T-cell (primary cell): ENCODE measurements at regions not wholly inside any gene's neighbourhood (a gene's known extent, or its start where the extent isn't known, plus 50 kb on each side); places are given as distances from the start of the nearest gene placed in this dataset.

Experiments
- ATAC-seq, 4 experiments: fragments of 200-7000 bp in 3 of 4; fragments of 150-1000 bp in 1 of 4; cut with Tn5 transposase; replicated peaks in 1 of 4; 1 replicate in 3 of 4; 2 replicates in 1 of 4; pipeline ENCODE4 v1.10.0; 2021; ENCODE audit warnings: moderate library complexity in 3 of 4, mild to moderate bottlenecking in 2 of 4, moderate number of reproducible peaks in 1 of 4
- CTCF ChIA-PET, 2 donors: fragments of 300-600 bp; sonication (Branson Sonifier 250); formaldehyde crosslinking; loops; one replicate each; lab custom pipeline; 2022; ENCODE audit warnings: antibody characterized with exemption in 2 of 2; lab: Charles Lee
- POLR2A ChIA-PET, 2 donors: fragments of 300-600 bp; sonication (Branson Sonifier 250); formaldehyde crosslinking; loops; one replicate each; lab custom pipeline; 2022; ENCODE audit warnings: antibody characterized with exemption in 2 of 2; lab: Charles Lee
- DNase-seq, 35 experiments: peaks; one replicate each; pipeline versions ENCODE4 v3.0.0 to v3.0.0-alpha.2; 2013 to 2023
- H3K27ac ChIP-seq: one replicate; pipeline ENCODE4 v1.5.1; 2013; ENCODE audit warnings: low read length
- H3K27me3 ChIP-seq, 2 experiments: replicated peaks in 1 of 2; 1 replicate in 1 of 2; 2 replicates in 1 of 2; pipeline versions ENCODE4 v1.6.1 to v1.7.0; 2013; ENCODE audit warnings: low read length in 1 of 2, mixed read lengths in 1 of 2; ENCODE audit not compliant: control insufficient read depth in 2 of 2, insufficient read depth in 2 of 2; ENCODE audit errors: extremely low read depth in 1 of 2
- H3K36me3 ChIP-seq, 2 donors: 1 replicate in 1 of 2; 2 replicates in 1 of 2; pipeline versions ENCODE4 v1.6.1 to v1.7.0; 2013; ENCODE audit warnings: low read length in 1 of 2; ENCODE audit not compliant: control insufficient read depth in 2 of 2, insufficient read depth in 1 of 2; ENCODE audit errors: extremely low read depth in 1 of 2
- H3K4me1 ChIP-seq, 2 experiments: 1 replicate in 1 of 2; 2 replicates in 1 of 2; pipeline versions ENCODE4 v1.6.1 to v1.7.0; 2013; ENCODE audit warnings: low read length in 2 of 2, mixed read lengths in 1 of 2; ENCODE audit not compliant: insufficient read depth in 2 of 2, control insufficient read depth in 1 of 2; ENCODE audit errors: extremely low read depth in 1 of 2
- H3K4me3 ChIP-seq, 2 donors: 1 replicate in 1 of 2; 2 replicates in 1 of 2; pipeline versions ENCODE4 v1.5.1 to v1.7.0; 2013; ENCODE audit warnings: mild to moderate bottlenecking in 2 of 2, low read length in 1 of 2, moderate library complexity in 1 of 2; ENCODE audit not compliant: control insufficient read depth in 1 of 2; ENCODE audit errors: extremely low read depth in 1 of 2
- H3K9me3 ChIP-seq: 2 replicates; pipeline ENCODE4 v1.7.0; 2013
- H3K27ac Mint-ChIP-seq, 2 donors: one replicate each; pipeline ENCODE4 v1.8.0; 2020 to 2021; ENCODE audit warnings: mild to moderate bottlenecking in 2 of 2, mixed read lengths in 2 of 2
- H3K27me3 Mint-ChIP-seq, 2 donors: one replicate each; pipeline ENCODE4 v1.8.0; 2021 to 2022; ENCODE audit warnings: mixed read lengths in 2 of 2
- H3K36me3 Mint-ChIP-seq: one replicate; pipeline ENCODE4 v1.8.0; 2021; ENCODE audit warnings: mixed read lengths
- H3K4me1 Mint-ChIP-seq, 3 donors: one replicate each; pipeline ENCODE4 v1.8.0; 2020 to 2022; ENCODE audit warnings: mixed read lengths in 3 of 3, mild to moderate bottlenecking in 1 of 3
- H3K4me3 Mint-ChIP-seq, 3 donors: one replicate each; pipeline ENCODE4 v1.8.0; 2020 to 2022; ENCODE audit warnings: mild to moderate bottlenecking in 3 of 3, mixed read lengths in 3 of 3, moderate library complexity in 3 of 3
- H3K9me3 Mint-ChIP-seq, 3 donors: one replicate each; pipeline ENCODE4 v1.8.0; 2020 to 2022; ENCODE audit warnings: mixed read lengths in 3 of 3
- WGBS: methylation state at CpG from one replicate; pipeline ENCODE4 v1.1.5; 2013; ENCODE audit warnings: missing lambda C conversion rate; ENCODE audit not compliant: insufficient coverage; 5-methylcytosine and 5-hydroxymethylcytosine counted together

- ChIA-PET POLR2A (no interaction called here), CTCF (no interaction called here)
- peaks cover 13 to 34% (median 14%) of the 10 kb centered on the region in 3 donors for H3K9me3 Mint-ChIP-seq
- Histone ChIP-seq H3K27ac (no peak overlapping the region), H3K36me3 (no peaks in the 10 kb centered on the region), H3K4me3 (no peak overlapping the region), H3K9me3 (no peaks in the 10 kb centered on the region), H3K27me3 (no peaks in the 10 kb centered on the region), H3K4me1 (no peaks in the 10 kb centered on the region)
- H3K36me3 Mint-ChIP-seq = no peaks in the 10 kb centered on the region
- H3K27me3 Mint-ChIP-seq = no peaks in the 10 kb centered on the region
- no peaks in the 10 kb centered on the region for H3K4me1 Mint-ChIP-seq
- ATAC-seq (no peak), DNase-seq (no peak)
- H3K4me3 Mint-ChIP-seq = no peak overlapping the region
- no peak overlapping the region for H3K27ac Mint-ChIP-seq
- WGBS = 97% methylated on average over 7 of the region's 11 CpGs
Observed at GRCh38 chr7:41367967-41368882, 334.7 kb downstream of the INHBA start.

- no CpG with 5 or more reads among the region's 1 CpG for WGBS
Observed at GRCh38 chr7:41351091-41351490, 351.8 kb downstream of the INHBA start.

GRCh38 chr7:41346878-41347277, 356.0 kb downstream of the INHBA start:
- ATAC-seq (no peak), DNase-seq (no peak)
- Mint-ChIP-seq H3K36me3 (no peaks in the 10 kb centered on the region), H3K9me3 (peaks cover 2 to 15% (median 12%) of the 10 kb centered on the region in 3 donors), H3K4me3 (no peak overlapping the region), H3K4me1 (no peaks in the 10 kb centered on the region), H3K27ac (no peak overlapping the region), H3K27me3 (no peaks in the 10 kb centered on the region)
- Histone ChIP-seq H3K36me3 (no peaks in the 10 kb centered on the region), H3K4me1 (no peaks in the 10 kb centered on the region), H3K27me3 (no peaks in the 10 kb centered on the region), H3K9me3 (no peaks in the 10 kb centered on the region), H3K4me3 (no peak overlapping the region), H3K27ac (no peak overlapping the region)
- CTCF ChIA-PET = no interaction called here
- 86% methylated on average over 4 of the region's 5 CpGs for WGBS
- POLR2A ChIA-PET = no interaction called here

More at GRCh38 chr7:41351091-41351490, 351.8 kb downstream of the INHBA start:
- DNase-seq (no peak), ATAC-seq (no peak)
- no peaks in the 10 kb centered on the region for H3K36me3 Mint-ChIP-seq
- no peak overlapping the region for H3K27ac ChIP-seq
- H3K4me3 ChIP-seq = no peak overlapping the region
- no peak overlapping the region for H3K4me3 Mint-ChIP-seq
- no peaks in the 10 kb centered on the region for H3K9me3 ChIP-seq
- no peaks in the 10 kb centered on the region for H3K27me3 ChIP-seq
- H3K4me1 Mint-ChIP-seq = no peaks in the 10 kb centered on the region
- H3K27ac Mint-ChIP-seq = no peak overlapping the region
- peaks cover 2 to 3% (median 3%) of the 10 kb centered on the region in 3 donors for H3K9me3 Mint-ChIP-seq
- H3K4me1 ChIP-seq = no peaks in the 10 kb centered on the region
- ChIA-PET POLR2A (no interaction called here), CTCF (no interaction called here)
- no peaks in the 10 kb centered on the region for H3K27me3 Mint-ChIP-seq
- no peaks in the 10 kb centered on the region for H3K36me3 ChIP-seq

GRCh38 chr7:41339913-41340676, 362.8 kb downstream of the INHBA start:
- CTCF ChIA-PET = no interaction called here
- H3K4me1 Mint-ChIP-seq = no peaks in the 10 kb centered on the region
- H3K27ac ChIP-seq = no peak overlapping the region
- 85% methylated on average over 4 of the region's 8 CpGs for WGBS
- POLR2A ChIA-PET = interaction anchor here in 1 of 2 donors (0.7 kb wide), 1 partner anchor 84 kb away, joined by 3 read pairs; no protein-coding TSS in a partner anchor
- no peaks in the 10 kb centered on the region for H3K4me1 ChIP-seq
- no peaks in the 10 kb centered on the region for H3K36me3 ChIP-seq
- DNase-seq = no peak
- no peaks in the 10 kb centered on the region for H3K27me3 ChIP-seq
- no peaks in the 10 kb centered on the region for H3K9me3 ChIP-seq
- no peaks in the 10 kb centered on the region for H3K27me3 Mint-ChIP-seq
- peaks cover 0 to 21% (median 12%) of the 10 kb centered on the region in 3 donors for H3K9me3 Mint-ChIP-seq
- H3K27ac Mint-ChIP-seq = no peak overlapping the region
- H3K4me3 ChIP-seq = no peak overlapping the region
- no peaks in the 10 kb centered on the region for H3K36me3 Mint-ChIP-seq
- no peak for ATAC-seq
- no peak overlapping the region for H3K4me3 Mint-ChIP-seq

GRCh38 chr7:41336981-41337380, 365.9 kb downstream of the INHBA start:
- H3K27me3 ChIP-seq = no peaks in the 10 kb centered on the region
- H3K9me3 Mint-ChIP-seq = peaks cover 0 to 7% (median 2%) of the 10 kb centered on the region in 3 donors
- POLR2A ChIA-PET = no interaction called here
- CTCF ChIA-PET = no interaction called here
- H3K27ac ChIP-seq = no peak overlapping the region
- ATAC-seq = no peak
- no peak overlapping the region for H3K4me3 ChIP-seq
- 100% methylated on average over 1 of the region's 5 CpGs for WGBS
- no peaks in the 10 kb centered on the region for H3K27me3 Mint-ChIP-seq
- DNase-seq = no peak
- H3K36me3 Mint-ChIP-seq = no peaks in the 10 kb centered on the region
- H3K27ac Mint-ChIP-seq = no peak overlapping the region
- no peaks in the 10 kb centered on the region for H3K4me1 ChIP-seq
- H3K36me3 ChIP-seq = no peaks in the 10 kb centered on the region
- no peaks in the 10 kb centered on the region for H3K4me1 Mint-ChIP-seq
- H3K4me3 Mint-ChIP-seq = no peak overlapping the region
- no peaks in the 10 kb centered on the region for H3K9me3 ChIP-seq

GRCh38 chr7:41336455-41336952, 366.4 kb downstream of the INHBA start:
- ATAC-seq (no peak), DNase-seq (no peak)
- ChIA-PET POLR2A (no interaction called here), CTCF (no interaction called here)
- Histone ChIP-seq H3K4me1 (no peaks in the 10 kb centered on the region), H3K4me3 (no peak overlapping the region), H3K9me3 (no peaks in the 10 kb centered on the region), H3K27ac (no peak overlapping the region), H3K36me3 (no peaks in the 10 kb centered on the region), H3K27me3 (no peaks in the 10 kb centered on the region)
- no peak overlapping the region for H3K4me3 Mint-ChIP-seq
- H3K9me3 Mint-ChIP-seq = peaks cover 0 to 4% (median 2%) of the 10 kb centered on the region in 3 donors
- no peaks in the 10 kb centered on the region for H3K4me1 Mint-ChIP-seq
- no CpG with 5 or more reads among the region's 2 CpGs for WGBS
- H3K36me3 Mint-ChIP-seq = no peaks in the 10 kb centered on the region
- no peak overlapping the region for H3K27ac Mint-ChIP-seq
- H3K27me3 Mint-ChIP-seq = no peaks in the 10 kb centered on the region
